Liver (tissue), 8 donors: ENCODE measurements at regions not wholly inside any gene's neighbourhood (a gene's known extent, or its start where the extent isn't known, plus 50 kb on each side); places are given as distances from the start of the nearest gene placed in this dataset.

Experiments used
- DNase-seq: peaks from one replicate; pipeline ENCODE4 v3.0.0-alpha.2; 2017; ENCODE audit warnings: low spot score
- H3K27ac ChIP-seq, 2 donors: one replicate each; pipeline ENCODE4 v1.7.0; 2013; ENCODE audit warnings: inconsistent platforms in 2 of 2, low read length in 2 of 2, control low read depth in 1 of 2, low read depth in 1 of 2, mild to moderate bottlenecking in 1 of 2
- H3K27me3 ChIP-seq, 4 donors: one replicate each; pipeline versions ENCODE4 v1.6.1 to v1.7.0; 2013; ENCODE audit warnings: low read length in 3 of 4, inconsistent platforms in 1 of 4, mild to moderate bottlenecking in 1 of 4, moderate library complexity in 1 of 4; ENCODE audit not compliant: control insufficient read depth in 4 of 4, insufficient read depth in 4 of 4
- H3K36me3 ChIP-seq, 4 donors: one replicate each; pipeline versions ENCODE4 v1.6.1 to v1.7.0; 2013; ENCODE audit warnings: low read length in 3 of 4, mild to moderate bottlenecking in 3 of 4, low read depth in 1 of 4, moderate library complexity in 1 of 4; ENCODE audit not compliant: control insufficient read depth in 4 of 4, insufficient read depth in 3 of 4
- H3K4me1 ChIP-seq, 4 donors: one replicate each; pipeline versions ENCODE4 v1.6.1 to v1.7.0; 2013; ENCODE audit warnings: low read length in 3 of 4, mild to moderate bottlenecking in 3 of 4, moderate library complexity in 1 of 4; ENCODE audit not compliant: control insufficient read depth in 4 of 4, insufficient read depth in 4 of 4
- H3K4me3 ChIP-seq, 3 donors: one replicate each; pipeline versions ENCODE4 v1.6.1 to v1.7.0; 2013; ENCODE audit warnings: low read length in 3 of 3, control low read depth in 1 of 3, low read depth in 1 of 3, mild to moderate bottlenecking in 1 of 3
- H3K9ac ChIP-seq, 2 donors: one replicate each; pipeline ENCODE4 v1.7.0; 2013; ENCODE audit warnings: low read length in 2 of 2, mild to moderate bottlenecking in 2 of 2, moderate library complexity in 2 of 2, control low read depth in 1 of 2, low read depth in 1 of 2
- H3K9me3 ChIP-seq, 4 donors: one replicate each; pipeline versions ENCODE4 v1.6.1 to v1.7.0; 2013; ENCODE audit warnings: low read length in 3 of 4; ENCODE audit not compliant: control insufficient read depth in 4 of 4
- EGR1 ChIP-seq, 2 donors: IDR thresholded peaks; 2 replicates each; pipeline ENCODE4 v1.6.1; 2016 to 2018; ENCODE audit warnings: antibody characterized with exemption in 2 of 2, low read depth in 2 of 2
- FOXA2 ChIP-seq: IDR thresholded peaks from 2 replicates; pipeline ENCODE4 v1.6.1; 2016; ENCODE audit warnings: antibody characterized with exemption
- GABPA ChIP-seq, 2 donors: IDR thresholded peaks in 1 of 2; conservative IDR thresholded peaks in 1 of 2; 2 replicates each; pipeline ENCODE4 v1.6.1; 2016; ENCODE audit warnings: antibody characterized with exemption in 2 of 2, mild to moderate bottlenecking in 1 of 2, moderate library complexity in 1 of 2
- HNF4A ChIP-seq, 2 donors: conservative IDR thresholded peaks; 2 replicates each; pipeline ENCODE4 v1.6.1; 2016; ENCODE audit warnings: antibody characterized with exemption in 2 of 2, mild to moderate bottlenecking in 2 of 2
- HNF4G ChIP-seq: IDR thresholded peaks from 2 replicates; pipeline ENCODE4 v1.6.1; 2016; ENCODE audit warnings: antibody characterized with exemption
- JUND ChIP-seq, 2 donors: IDR thresholded peaks; 2 replicates each; pipeline ENCODE4 v1.6.1; 2016; ENCODE audit warnings: antibody characterized with exemption in 2 of 2
- NR2F2 ChIP-seq: IDR thresholded peaks from 2 replicates; pipeline ENCODE4 v1.6.1; 2016; ENCODE audit warnings: antibody characterized with exemption
- RAD21 ChIP-seq, 2 donors: IDR thresholded peaks; 2 replicates each; pipeline ENCODE4 v1.6.1; 2016; ENCODE audit warnings: antibody characterized with exemption in 2 of 2, mild to moderate bottlenecking in 2 of 2
- RXRA ChIP-seq, 2 donors: IDR thresholded peaks; 2 replicates each; pipeline ENCODE4 v1.6.1; 2017 to 2018; ENCODE audit warnings: antibody characterized with exemption in 2 of 2, mild to moderate bottlenecking in 1 of 2
- SP1 ChIP-seq: IDR thresholded peaks from 2 replicates; pipeline ENCODE4 v1.6.1; 2018; ENCODE audit warnings: antibody characterized with exemption, mild to moderate bottlenecking
- TAF1 ChIP-seq: conservative IDR thresholded peaks from 2 replicates; pipeline ENCODE4 v1.6.1; 2016; ENCODE audit warnings: antibody characterized with exemption, mild to moderate bottlenecking
- YY1 ChIP-seq: IDR thresholded peaks from 2 replicates; pipeline ENCODE4 v1.6.1; 2016; ENCODE audit warnings: antibody characterized with exemption, mild to moderate bottlenecking
- WGBS: extraction: QIAGEN DNeasy Blood & Tissue Kit; methylation state at CpG from one replicate; pipeline ENCODE4 v1.1.7; 2013; 5-methylcytosine and 5-hydroxymethylcytosine counted together
- TF ChIP-seq, protein P1 (sequence below): IDR thresholded peaks from 2 replicates; pipeline ENCODE4 v1.6.1; 2016; ENCODE audit warnings: antibody characterized with exemption
- TF ChIP-seq, protein P2 (sequence below): IDR thresholded peaks from 2 replicates; pipeline ENCODE4 v1.6.1; 2016; ENCODE audit warnings: antibody characterized with exemption, mild to moderate bottlenecking
- TF ChIP-seq, protein P3 (sequence below): IDR thresholded peaks from 2 replicates; pipeline ENCODE4 v1.6.1; 2016; ENCODE audit warnings: antibody characterized with exemption
- TF ChIP-seq, protein P4 (sequence below): fragments of 150-350 bp; IDR thresholded peaks from 2 replicates; pipeline ENCODE4 v1.5.1; 2017; ENCODE audit warnings: improper control_type of control experiment, low read depth, low read length; ENCODE audit not compliant: missing input control
- TF ChIP-seq, protein P5 (sequence below): IDR thresholded peaks from 2 replicates; pipeline ENCODE4 v1.6.1; 2016; ENCODE audit warnings: antibody characterized with exemption
- donor health status: healthy.
- donor health status: healthy.
- donor health status: healthy.
- donor health status: healthy.
- donor health status: healthy.

DNA sequence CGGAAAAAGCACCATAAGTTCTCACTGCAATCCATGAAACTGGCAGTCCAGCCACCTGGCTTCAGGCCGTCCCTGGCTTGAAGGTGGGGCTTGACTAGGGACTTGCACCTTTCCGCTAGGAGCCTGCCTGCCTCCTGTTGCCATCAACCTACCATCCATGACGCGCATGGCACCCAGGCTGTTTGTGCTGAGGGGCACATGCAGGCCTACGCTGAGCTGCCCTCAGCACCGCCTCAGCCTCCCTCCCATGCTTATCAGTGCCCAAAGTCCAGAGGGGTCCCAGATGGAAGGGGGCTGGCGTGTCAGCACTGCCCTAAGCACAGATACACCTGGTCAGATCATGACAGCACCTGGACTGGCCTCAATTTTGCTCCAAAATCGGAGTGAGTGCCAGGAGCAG lies 190.2 kb upstream of the LYPLAL1 start:
- Histone ChIP-seq H3K27ac (no peak overlapping the region), H3K27me3 (no peaks in the 10 kb centered on the region), H3K9ac (no peak overlapping the region), H3K9me3 (peaks cover 0 to 3% (median 1%) of the 10 kb centered on the region in 4 donors), H3K36me3 (no peaks in the 10 kb centered on the region), H3K4me3 (no peak overlapping the region), H3K4me1 (no peaks in the 10 kb centered on the region)
- WGBS: 93% methylated on average over 9 of the region's 9 CpGs
- TF ChIP-seq, protein P1, sequence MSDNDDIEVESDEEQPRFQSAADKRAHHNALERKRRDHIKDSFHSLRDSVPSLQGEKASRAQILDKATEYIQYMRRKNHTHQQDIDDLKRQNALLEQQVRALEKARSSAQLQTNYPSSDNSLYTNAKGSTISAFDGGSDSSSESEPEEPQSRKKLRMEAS: no peak
- no peak for TF ChIP-seq RAD21 (IDR thresholded peaks at IDR 0.05)
- TF ChIP-seq FOXA2: no peak
- no peak for TF ChIP-seq HNF4G
- TF ChIP-seq, protein P2, sequence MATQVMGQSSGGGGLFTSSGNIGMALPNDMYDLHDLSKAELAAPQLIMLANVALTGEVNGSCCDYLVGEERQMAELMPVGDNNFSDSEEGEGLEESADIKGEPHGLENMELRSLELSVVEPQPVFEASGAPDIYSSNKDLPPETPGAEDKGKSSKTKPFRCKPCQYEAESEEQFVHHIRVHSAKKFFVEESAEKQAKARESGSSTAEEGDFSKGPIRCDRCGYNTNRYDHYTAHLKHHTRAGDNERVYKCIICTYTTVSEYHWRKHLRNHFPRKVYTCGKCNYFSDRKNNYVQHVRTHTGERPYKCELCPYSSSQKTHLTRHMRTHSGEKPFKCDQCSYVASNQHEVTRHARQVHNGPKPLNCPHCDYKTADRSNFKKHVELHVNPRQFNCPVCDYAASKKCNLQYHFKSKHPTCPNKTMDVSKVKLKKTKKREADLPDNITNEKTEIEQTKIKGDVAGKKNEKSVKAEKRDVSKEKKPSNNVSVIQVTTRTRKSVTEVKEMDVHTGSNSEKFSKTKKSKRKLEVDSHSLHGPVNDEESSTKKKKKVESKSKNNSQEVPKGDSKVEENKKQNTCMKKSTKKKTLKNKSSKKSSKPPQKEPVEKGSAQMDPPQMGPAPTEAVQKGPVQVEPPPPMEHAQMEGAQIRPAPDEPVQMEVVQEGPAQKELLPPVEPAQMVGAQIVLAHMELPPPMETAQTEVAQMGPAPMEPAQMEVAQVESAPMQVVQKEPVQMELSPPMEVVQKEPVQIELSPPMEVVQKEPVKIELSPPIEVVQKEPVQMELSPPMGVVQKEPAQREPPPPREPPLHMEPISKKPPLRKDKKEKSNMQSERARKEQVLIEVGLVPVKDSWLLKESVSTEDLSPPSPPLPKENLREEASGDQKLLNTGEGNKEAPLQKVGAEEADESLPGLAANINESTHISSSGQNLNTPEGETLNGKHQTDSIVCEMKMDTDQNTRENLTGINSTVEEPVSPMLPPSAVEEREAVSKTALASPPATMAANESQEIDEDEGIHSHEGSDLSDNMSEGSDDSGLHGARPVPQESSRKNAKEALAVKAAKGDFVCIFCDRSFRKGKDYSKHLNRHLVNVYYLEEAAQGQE: no peak
- TF ChIP-seq, protein P3, sequence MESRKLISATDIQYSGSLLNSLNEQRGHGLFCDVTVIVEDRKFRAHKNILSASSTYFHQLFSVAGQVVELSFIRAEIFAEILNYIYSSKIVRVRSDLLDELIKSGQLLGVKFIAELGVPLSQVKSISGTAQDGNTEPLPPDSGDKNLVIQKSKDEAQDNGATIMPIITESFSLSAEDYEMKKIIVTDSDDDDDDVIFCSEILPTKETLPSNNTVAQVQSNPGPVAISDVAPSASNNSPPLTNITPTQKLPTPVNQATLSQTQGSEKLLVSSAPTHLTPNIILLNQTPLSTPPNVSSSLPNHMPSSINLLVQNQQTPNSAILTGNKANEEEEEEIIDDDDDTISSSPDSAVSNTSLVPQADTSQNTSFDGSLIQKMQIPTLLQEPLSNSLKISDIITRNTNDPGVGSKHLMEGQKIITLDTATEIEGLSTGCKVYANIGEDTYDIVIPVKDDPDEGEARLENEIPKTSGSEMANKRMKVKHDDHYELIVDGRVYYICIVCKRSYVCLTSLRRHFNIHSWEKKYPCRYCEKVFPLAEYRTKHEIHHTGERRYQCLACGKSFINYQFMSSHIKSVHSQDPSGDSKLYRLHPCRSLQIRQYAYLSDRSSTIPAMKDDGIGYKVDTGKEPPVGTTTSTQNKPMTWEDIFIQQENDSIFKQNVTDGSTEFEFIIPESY: no peak
- TF ChIP-seq, protein P4, sequence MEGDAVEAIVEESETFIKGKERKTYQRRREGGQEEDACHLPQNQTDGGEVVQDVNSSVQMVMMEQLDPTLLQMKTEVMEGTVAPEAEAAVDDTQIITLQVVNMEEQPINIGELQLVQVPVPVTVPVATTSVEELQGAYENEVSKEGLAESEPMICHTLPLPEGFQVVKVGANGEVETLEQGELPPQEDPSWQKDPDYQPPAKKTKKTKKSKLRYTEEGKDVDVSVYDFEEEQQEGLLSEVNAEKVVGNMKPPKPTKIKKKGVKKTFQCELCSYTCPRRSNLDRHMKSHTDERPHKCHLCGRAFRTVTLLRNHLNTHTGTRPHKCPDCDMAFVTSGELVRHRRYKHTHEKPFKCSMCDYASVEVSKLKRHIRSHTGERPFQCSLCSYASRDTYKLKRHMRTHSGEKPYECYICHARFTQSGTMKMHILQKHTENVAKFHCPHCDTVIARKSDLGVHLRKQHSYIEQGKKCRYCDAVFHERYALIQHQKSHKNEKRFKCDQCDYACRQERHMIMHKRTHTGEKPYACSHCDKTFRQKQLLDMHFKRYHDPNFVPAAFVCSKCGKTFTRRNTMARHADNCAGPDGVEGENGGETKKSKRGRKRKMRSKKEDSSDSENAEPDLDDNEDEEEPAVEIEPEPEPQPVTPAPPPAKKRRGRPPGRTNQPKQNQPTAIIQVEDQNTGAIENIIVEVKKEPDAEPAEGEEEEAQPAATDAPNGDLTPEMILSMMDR: no peak
- no peak for TF ChIP-seq YY1
- TF ChIP-seq EGR1 (IDR thresholded peaks at IDR 0.05; ENCODE audit: low read depth in 2 of 2): no peak
- TF ChIP-seq HNF4A (conservative IDR thresholded peaks at IDR 0.05): no peak
- TF ChIP-seq, protein P5, sequence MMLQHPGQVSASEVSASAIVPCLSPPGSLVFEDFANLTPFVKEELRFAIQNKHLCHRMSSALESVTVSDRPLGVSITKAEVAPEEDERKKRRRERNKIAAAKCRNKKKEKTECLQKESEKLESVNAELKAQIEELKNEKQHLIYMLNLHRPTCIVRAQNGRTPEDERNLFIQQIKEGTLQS: no peak
- no peak for TF ChIP-seq NR2F2
- no peak for TF ChIP-seq TAF1
- TF ChIP-seq RXRA (IDR thresholded peaks at IDR 0.05): no peak
- no peak for TF ChIP-seq JUND (IDR thresholded peaks at IDR 0.05)
- no peak for TF ChIP-seq GABPA (IDR thresholded peaks at IDR 0.05 in 1 of 2, conservative IDR thresholded peaks at IDR 0.05 in 1 of 2)
- no peak for TF ChIP-seq SP1
- DNase-seq: no peak

DNA sequence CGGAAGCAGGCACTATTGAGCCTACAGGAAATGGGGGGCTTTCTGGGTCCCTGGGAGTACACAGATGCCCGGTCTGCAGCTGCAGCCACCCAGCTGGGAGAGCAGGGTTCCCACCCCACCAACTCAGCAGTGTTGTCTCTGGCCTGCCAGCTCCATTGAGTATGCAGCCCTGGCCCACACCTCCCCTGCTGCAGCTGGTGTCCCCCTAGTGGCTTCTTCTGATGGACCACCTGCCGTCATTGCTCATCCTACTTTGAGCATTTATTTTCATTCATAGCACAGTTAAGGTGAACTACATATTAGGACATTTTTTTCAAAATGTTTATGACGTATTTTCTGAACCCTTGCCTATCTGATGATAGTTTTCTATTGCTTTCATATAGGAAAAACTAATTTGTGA lies 189.8 kb upstream of the LYPLAL1 start:
- Histone ChIP-seq H3K36me3 (no peaks in the 10 kb centered on the region), H3K9me3 (peaks cover 0 to 3% (median 1%) of the 10 kb centered on the region in 4 donors), H3K27ac (no peak overlapping the region), H3K27me3 (no peaks in the 10 kb centered on the region), H3K4me1 (no peaks in the 10 kb centered on the region), H3K9ac (no peak overlapping the region), H3K4me3 (no peak overlapping the region)
- 86% methylated on average over 4 of the region's 4 CpGs for whole genome bisulfite sequencing
- no peak for TF ChIP-seq NR2F2
- TF ChIP-seq, protein P3: no peak
- no peak for TF ChIP-seq SP1
- TF ChIP-seq HNF4A (conservative IDR thresholded peaks at IDR 0.05): no peak
- TF ChIP-seq TAF1: no peak
- TF ChIP-seq RXRA (IDR thresholded peaks at IDR 0.05): no peak
- TF ChIP-seq, protein P1: no peak
- peak in 1 of 2 donors; percentile 17 for TF ChIP-seq RAD21 (IDR thresholded peaks at IDR 0.05)
- no peak for DNase-seq
